H9 (cell line): ENCODE measurements at regions not wholly inside any gene's neighbourhood (a gene's known extent, or its start where the extent isn't known, plus 50 kb on each side); places are given as distances from the start of the nearest gene placed in this dataset.

Experiments used
- DNase-seq: peaks from one replicate; pipeline ENCODE4 v3.0.0-alpha.2; 2017
- H2AFZ ChIP-seq: one replicate; pipeline ENCODE4 v1.6.1; 2013; ENCODE audit warnings: mild to moderate bottlenecking, low read length, control low read depth, moderate library complexity
- H2AK5ac ChIP-seq: 2 replicates; pipeline ENCODE4 v1.6.1; 2013; ENCODE audit warnings: low read length, control low read depth, mixed read lengths; ENCODE audit not compliant: insufficient read length
- H2BK120ac ChIP-seq: one replicate; pipeline ENCODE4 v1.6.1; 2013; ENCODE audit warnings: low read depth, mild to moderate bottlenecking, low read length, control low read depth, inconsistent platforms; ENCODE audit not compliant: poor library complexity, severe bottlenecking
- H2BK12ac ChIP-seq: 2 replicates; pipeline ENCODE4 v1.6.1; 2013; ENCODE audit warnings: low read length, control low read depth, mixed read lengths, low read depth; ENCODE audit not compliant: insufficient read length
- H2BK15ac ChIP-seq: 2 replicates; pipeline ENCODE4 v1.6.1; 2013; ENCODE audit warnings: low read depth, low read length, control low read depth
- H2BK20ac ChIP-seq: one replicate; pipeline ENCODE4 v1.6.1; 2013; ENCODE audit warnings: low read depth, mild to moderate bottlenecking, low read length, control low read depth, inconsistent platforms; ENCODE audit not compliant: poor library complexity, severe bottlenecking
- H2BK5ac ChIP-seq: 2 replicates; pipeline ENCODE4 v1.6.1; 2013; ENCODE audit warnings: low read length, control low read depth, mixed read lengths; ENCODE audit not compliant: insufficient read length
- H3K14ac ChIP-seq: 2 replicates; pipeline ENCODE4 v1.6.1; 2013; ENCODE audit warnings: low read length, control low read depth; ENCODE audit not compliant: insufficient read depth
- H3K18ac ChIP-seq: 2 replicates; pipeline ENCODE4 v1.6.1; 2013; ENCODE audit warnings: low read depth, mild to moderate bottlenecking, mixed read lengths, low read length, control low read depth; ENCODE audit not compliant: insufficient read length
- H3K23ac ChIP-seq: 2 replicates; pipeline ENCODE4 v1.6.1; 2013; ENCODE audit warnings: low read length, control low read depth, mixed read lengths, low read depth; ENCODE audit not compliant: insufficient read length
- H3K23me2 ChIP-seq: 2 replicates; pipeline ENCODE4 v1.6.1; 2013; ENCODE audit warnings: low read depth, mild to moderate bottlenecking, mixed read lengths, low read length, control low read depth; ENCODE audit not compliant: insufficient read length, poor library complexity, severe bottlenecking
- H3K27ac ChIP-seq: 2 replicates; pipeline ENCODE4 v1.5.1; 2013; ENCODE audit warnings: low read length, control low read depth, mixed read lengths, low read depth; ENCODE audit not compliant: insufficient read length
- H3K27me3 ChIP-seq: 2 replicates; pipeline ENCODE4 v1.6.1; 2013; ENCODE audit warnings: low read length, control low read depth, inconsistent platforms; ENCODE audit not compliant: insufficient read depth
- H3K4ac ChIP-seq: 2 replicates; pipeline ENCODE4 v1.6.1; 2013; ENCODE audit warnings: low read depth, mild to moderate bottlenecking, control low read depth, inconsistent platforms, low read length, moderate library complexity
- H3K4me1 ChIP-seq: 2 replicates; pipeline ENCODE4 v1.6.1; 2013; ENCODE audit warnings: low read length, control low read depth, inconsistent platforms; ENCODE audit not compliant: insufficient read depth
- H3K4me2 ChIP-seq: 2 replicates; pipeline ENCODE4 v1.6.1; 2013; ENCODE audit warnings: low read length, control low read depth, mixed read lengths; ENCODE audit not compliant: insufficient read length, insufficient read depth
- H3K56ac ChIP-seq: 2 replicates; pipeline ENCODE4 v1.6.1; 2013; ENCODE audit warnings: low read depth, mild to moderate bottlenecking, mixed read lengths, low read length, control low read depth; ENCODE audit not compliant: insufficient read length
- H3K79me1 ChIP-seq: 2 replicates; pipeline ENCODE4 v1.6.1; 2013; ENCODE audit warnings: low read depth, mild to moderate bottlenecking, moderate library complexity, low read length, control low read depth, inconsistent platforms; ENCODE audit not compliant: insufficient read depth, poor library complexity, severe bottlenecking
- H3K79me2 ChIP-seq: 2 replicates; pipeline ENCODE4 v1.6.1; 2013; ENCODE audit warnings: low read length, control low read depth, inconsistent platforms; ENCODE audit not compliant: insufficient read depth
- H3K9ac ChIP-seq: 2 replicates; pipeline ENCODE4 v1.6.1; 2013; ENCODE audit warnings: low read length, control low read depth, mixed read lengths; ENCODE audit not compliant: insufficient read length; ENCODE audit errors: extremely low read depth
- H3K9me3 ChIP-seq: one replicate; pipeline ENCODE4 v1.6.1; 2013; ENCODE audit warnings: low read depth, low read length, inconsistent platforms; ENCODE audit not compliant: control insufficient read depth
- H3T11ph ChIP-seq: one replicate; pipeline ENCODE4 v1.6.1; 2013; ENCODE audit warnings: mild to moderate bottlenecking, low read length, control low read depth, inconsistent platforms
- H4K20me1 ChIP-seq: one replicate; pipeline ENCODE4 v1.6.1; 2013; ENCODE audit not compliant: control insufficient read depth, insufficient read length, insufficient read depth
- H4K5ac ChIP-seq: 2 replicates; pipeline ENCODE4 v1.6.1; 2013; ENCODE audit warnings: low read depth, mild to moderate bottlenecking, mixed read lengths, low read length, control low read depth; ENCODE audit not compliant: insufficient read length
- H4K8ac ChIP-seq: replicated peaks from 2 replicates; pipeline ENCODE4 v1.6.1; 2013; ENCODE audit warnings: low read length, control low read depth, mixed read lengths, low read depth; ENCODE audit not compliant: insufficient read length
- H4K91ac ChIP-seq: 2 replicates; pipeline ENCODE4 v1.6.1; 2013; ENCODE audit warnings: low read depth, mild to moderate bottlenecking, moderate library complexity, mixed read lengths, low read length, control low read depth; ENCODE audit not compliant: insufficient read length
- H3K27ac Mint-ChIP-seq, 3 experiments: 2 replicates in 2 of 3; 3 replicates in 1 of 3; pipeline ENCODE4 v1.8.0; 2020 to 2021; ENCODE audit warnings: mixed read lengths in 3 of 3, mild to moderate bottlenecking in 1 of 3, moderate library complexity in 1 of 3
- H3K27me3 Mint-ChIP-seq: 2 replicates; pipeline ENCODE4 v1.8.0; 2021; ENCODE audit warnings: low read depth, mild to moderate bottlenecking, moderate library complexity, mixed read lengths
- H3K36me3 Mint-ChIP-seq, 3 experiments: 2 replicates in 2 of 3; 3 replicates in 1 of 3; pipeline ENCODE4 v1.8.0; 2020 to 2021; ENCODE audit warnings: low read depth in 3 of 3, mixed read lengths in 3 of 3; ENCODE audit not compliant: insufficient read depth in 1 of 3
- H3K4me1 Mint-ChIP-seq, 2 experiments: 2 replicates each; pipeline ENCODE4 v1.8.0; 2020; ENCODE audit warnings: mixed read lengths in 2 of 2
- H3K4me3 Mint-ChIP-seq, 2 experiments: 2 replicates in 1 of 2; 3 replicates in 1 of 2; pipeline ENCODE4 v1.8.0; 2020 to 2021; ENCODE audit warnings: mild to moderate bottlenecking in 2 of 2, mixed read lengths in 2 of 2, moderate library complexity in 1 of 2
- H3K9me3 Mint-ChIP-seq, 2 experiments: 2 replicates in 1 of 2; 3 replicates in 1 of 2; pipeline ENCODE4 v1.8.0; 2020; ENCODE audit warnings: mild to moderate bottlenecking in 2 of 2, mixed read lengths in 2 of 2, moderate library complexity in 1 of 2
- CTCF ChIP-seq: fragments of 200-600 bp; sonication (generic); conservative IDR thresholded peaks from 3 replicates; pipeline ENCODE4 v1.8.0; 2021; ENCODE audit warnings: antibody characterized with exemption, mild to moderate bottlenecking
- WGBS: extraction: QIAGEN DNeasy Blood & Tissue Kit; methylation state at CpG from one replicate; pipeline ENCODE4 v1.1.7; 2013; ENCODE audit warnings: missing lambda C conversion rate, low lambda C conversion rate, mixed read lengths; ENCODE audit not compliant: insufficient read length; ENCODE audit errors: extremely low coverage; 5-methylcytosine and 5-hydroxymethylcytosine counted together

- H3K27me3 ChIP-seq: no peaks in the 10 kb centered on the region
- no peak for TF ChIP-seq CTCF
- H3K4me1 ChIP-seq: no peaks in the 10 kb centered on the region
- no peak overlapping the region for H2BK15ac ChIP-seq
- no peak overlapping the region for H3K27ac ChIP-seq
- DNase-seq: no peak
- Mint-ChIP-seq H3K4me1 (peaks cover 4 to 12% of the 10 kb centered on the region in 2 experiments), H3K4me3 (no peak overlapping the region), H3K27ac (no peak overlapping the region; a peak in 1 of 7 replicates), H3K27me3 (no peaks in the 10 kb centered on the region), H3K36me3 (peaks cover 0 to 6% (median 0%) of the 10 kb centered on the region in 3 experiments; a peak in 2 of 7 replicates), H3K9me3 (peaks cover 4 to 11% of the 10 kb centered on the region in 2 experiments; a peak in 4 of 5 replicates)
- H3K56ac ChIP-seq: no peak overlapping the region
- H3K9ac ChIP-seq: no peak overlapping the region
- no peak overlapping the region for H2AK5ac ChIP-seq
- H3K4ac ChIP-seq: no peak overlapping the region
- no peak overlapping the region for H2BK5ac ChIP-seq
- no peaks in the 10 kb centered on the region for H3K23me2 ChIP-seq
- H2BK20ac ChIP-seq: no peak overlapping the region
- no peak overlapping the region for H3T11ph ChIP-seq
- H3K4me2 ChIP-seq: no peak overlapping the region
- H2BK12ac ChIP-seq: no peak overlapping the region
- H3K79me2 ChIP-seq: no peaks in the 10 kb centered on the region
- H4K20me1 ChIP-seq: no peaks in the 10 kb centered on the region
- no peak overlapping the region for H3K18ac ChIP-seq
- no peaks in the 10 kb centered on the region for H3K9me3 ChIP-seq
- H3K79me1 ChIP-seq: no peaks in the 10 kb centered on the region
- H4K91ac ChIP-seq: no peak overlapping the region
- H3K14ac ChIP-seq: no peak overlapping the region
- H3K23ac ChIP-seq: no peak overlapping the region
- H4K5ac ChIP-seq: no peak overlapping the region
- H4K8ac ChIP-seq: no peak overlapping the region
- no CpG with 5 or more reads among the region's 2 CpGs for WGBS
- H2AFZ ChIP-seq: no peak overlapping the region
- H2BK120ac ChIP-seq: no peak overlapping the region
Measured at GRCh38 chr3:153572654-153573053, 410.6 kb downstream of the RAP2B start.
